Lung (tissue), 11 donors: ENCODE measurements at regions not wholly inside any gene's neighbourhood (a gene's known extent, or its start where the extent isn't known, plus 50 kb on each side); places are given as distances from the start of the nearest gene placed in this dataset.

ENCODE experiments used
- ATAC-seq: fragments of 200-7000 bp; cut with Tn5 transposase; one replicate; pipeline ENCODE4 v1.9.1; 2020; ENCODE audit warnings: moderate number of reproducible peaks; ENCODE audit not compliant: insufficient read depth, low FRiP score
- DNase-seq, 3 donors: peaks; one replicate each; pipeline ENCODE4 v3.0.0-alpha.2; 2013 to 2017
- H3K27ac ChIP-seq, 2 donors: one replicate each; pipeline ENCODE4 v1.5.1; 2013; ENCODE audit warnings: mild to moderate bottlenecking in 2 of 2, moderate library complexity in 2 of 2, control low read depth in 1 of 2, inconsistent platforms in 1 of 2, low read depth in 1 of 2, low read length in 1 of 2
- H3K27me3 ChIP-seq, 3 donors: one replicate each; pipeline ENCODE4 v1.5.1; 2013; ENCODE audit warnings: low read length in 2 of 3; ENCODE audit not compliant: control insufficient read depth in 3 of 3, insufficient read depth in 3 of 3
- H3K36me3 ChIP-seq, 4 donors: one replicate each; pipeline ENCODE4 v1.5.1; 2013; ENCODE audit warnings: low read length in 4 of 4, mild to moderate bottlenecking in 1 of 4, moderate library complexity in 1 of 4; ENCODE audit not compliant: control insufficient read depth in 4 of 4, insufficient read depth in 4 of 4
- H3K4me1 ChIP-seq, 5 donors: one replicate each; pipeline ENCODE4 v1.5.1; 2013; ENCODE audit warnings: low read length in 5 of 5, mild to moderate bottlenecking in 2 of 5, moderate library complexity in 1 of 5; ENCODE audit not compliant: control insufficient read depth in 5 of 5, insufficient read depth in 5 of 5
- H3K4me3 ChIP-seq: one replicate; pipeline ENCODE4 v1.5.1; 2013; ENCODE audit warnings: mild to moderate bottlenecking, control low read depth, moderate library complexity
- H3K9ac ChIP-seq, 2 donors: one replicate each; pipeline ENCODE4 v1.5.1; 2013; ENCODE audit warnings: low read length in 2 of 2, control low read depth in 1 of 2; ENCODE audit not compliant: insufficient read depth in 1 of 2
- H3K9me3 ChIP-seq, 4 donors: one replicate each; pipeline ENCODE4 v1.5.1; 2013; ENCODE audit warnings: low read length in 3 of 4, mild to moderate bottlenecking in 1 of 4, moderate library complexity in 1 of 4; ENCODE audit not compliant: control insufficient read depth in 4 of 4, insufficient read depth in 3 of 4
- WGBS, 2 donors: extraction: QIAGEN DNeasy Blood & Tissue Kit; methylation state at CpG; one replicate each; pipeline ENCODE4 v1.1.7; 2013; 5-methylcytosine and 5-hydroxymethylcytosine counted together
- TF ChIP-seq, protein P1 (sequence below): IDR thresholded peaks from 2 replicates; pipeline ENCODE4 v1.5.1; 2012; ENCODE audit warnings: mild to moderate bottlenecking; ENCODE audit errors: control extremely low read depth, extremely low read depth
- donor health status: control.
- donor health status: control.
- donor health status: Bipolar disorder and iron deficiency.
- donor health status: healthy.
- donor health status: DM: yes; HTN: yes; CAD: no.

DNA sequence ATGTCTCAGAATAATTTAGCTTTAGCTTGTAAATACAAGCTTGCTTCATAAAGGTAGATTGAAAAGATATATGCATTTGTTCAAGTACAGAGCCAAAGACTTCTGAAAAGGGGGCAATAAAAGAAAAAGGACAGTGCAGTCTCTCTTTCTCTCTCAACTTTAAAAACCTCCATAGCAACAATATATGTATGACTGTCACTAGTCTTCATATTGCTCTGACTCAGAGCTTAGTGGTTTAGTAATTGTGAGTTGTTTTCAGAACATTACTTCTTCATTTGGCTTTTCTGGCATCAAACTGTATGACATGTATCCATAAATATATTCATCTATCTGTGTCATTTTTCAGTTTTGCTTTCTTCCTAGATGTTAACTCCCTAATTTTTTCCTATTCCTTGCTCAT is 194.6 kb upstream of the KIF2A start:
- peaks cover 0 to 5% (median 0%) of the 10 kb centered on the region in 4 donors for H3K9me3 ChIP-seq
- H3K4me1 ChIP-seq, result peaks cover 0 to 3% (median 0%) of the 10 kb centered on the region in 5 donors
- H3K4me3 ChIP-seq, result no peak overlapping the region

DNA sequence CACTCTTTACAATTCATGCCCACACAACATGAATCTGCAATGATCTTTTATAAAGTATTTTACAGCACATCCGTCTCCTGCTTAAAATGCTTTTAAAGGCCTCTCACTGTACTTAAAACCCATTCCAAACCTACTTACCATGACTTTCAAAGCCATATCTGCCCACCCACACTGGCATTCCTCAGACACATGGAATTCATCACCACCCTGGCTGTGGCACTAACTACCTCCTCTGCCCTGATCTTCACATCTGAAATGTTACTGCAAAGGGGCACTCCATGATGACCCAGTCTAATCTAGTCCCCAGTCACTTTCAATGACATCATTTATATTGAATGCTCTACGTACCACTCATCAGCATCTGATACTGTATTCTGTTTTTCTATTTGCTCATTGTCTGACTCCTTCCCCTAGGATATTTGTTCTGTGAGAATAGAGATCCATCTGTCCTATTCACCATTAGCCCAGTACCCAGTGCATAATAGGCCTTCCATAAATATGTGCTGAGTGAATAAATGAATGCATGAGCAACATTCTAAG is 193.2 kb upstream of the KIF2A start:
- ATAC-seq, result no peak
- Histone ChIP-seq H3K27me3 (peaks cover 0 to 3% (median 0%) of the 10 kb centered on the region in 3 donors), H3K27ac (no peak overlapping the region), H3K9me3 (no peaks in the 10 kb centered on the region), H3K4me3 (no peak overlapping the region), H3K36me3 (no peaks in the 10 kb centered on the region), H3K9ac (no peak overlapping the region), H3K4me1 (peaks cover 0 to 3% (median 0%) of the 10 kb centered on the region in 5 donors)
- no peak for DNase-seq
- TF ChIP-seq, protein P1, sequence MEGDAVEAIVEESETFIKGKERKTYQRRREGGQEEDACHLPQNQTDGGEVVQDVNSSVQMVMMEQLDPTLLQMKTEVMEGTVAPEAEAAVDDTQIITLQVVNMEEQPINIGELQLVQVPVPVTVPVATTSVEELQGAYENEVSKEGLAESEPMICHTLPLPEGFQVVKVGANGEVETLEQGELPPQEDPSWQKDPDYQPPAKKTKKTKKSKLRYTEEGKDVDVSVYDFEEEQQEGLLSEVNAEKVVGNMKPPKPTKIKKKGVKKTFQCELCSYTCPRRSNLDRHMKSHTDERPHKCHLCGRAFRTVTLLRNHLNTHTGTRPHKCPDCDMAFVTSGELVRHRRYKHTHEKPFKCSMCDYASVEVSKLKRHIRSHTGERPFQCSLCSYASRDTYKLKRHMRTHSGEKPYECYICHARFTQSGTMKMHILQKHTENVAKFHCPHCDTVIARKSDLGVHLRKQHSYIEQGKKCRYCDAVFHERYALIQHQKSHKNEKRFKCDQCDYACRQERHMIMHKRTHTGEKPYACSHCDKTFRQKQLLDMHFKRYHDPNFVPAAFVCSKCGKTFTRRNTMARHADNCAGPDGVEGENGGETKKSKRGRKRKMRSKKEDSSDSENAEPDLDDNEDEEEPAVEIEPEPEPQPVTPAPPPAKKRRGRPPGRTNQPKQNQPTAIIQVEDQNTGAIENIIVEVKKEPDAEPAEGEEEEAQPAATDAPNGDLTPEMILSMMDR, result no peak
- WGBS, 2 donors, result 81 to 89% methylated on average over 2 of the region's 2 CpGs

More for the DNA sequence above, 194.6 kb upstream of the KIF2A start:
- TF ChIP-seq, protein P1, result no peak
- Histone ChIP-seq H3K27ac (no peak overlapping the region), H3K27me3 (peaks cover 0 to 2% (median 0%) of the 10 kb centered on the region in 3 donors), H3K36me3 (no peaks in the 10 kb centered on the region), H3K9ac (no peak overlapping the region)
- DNase-seq (no peak), ATAC-seq (no peak)

DNA sequence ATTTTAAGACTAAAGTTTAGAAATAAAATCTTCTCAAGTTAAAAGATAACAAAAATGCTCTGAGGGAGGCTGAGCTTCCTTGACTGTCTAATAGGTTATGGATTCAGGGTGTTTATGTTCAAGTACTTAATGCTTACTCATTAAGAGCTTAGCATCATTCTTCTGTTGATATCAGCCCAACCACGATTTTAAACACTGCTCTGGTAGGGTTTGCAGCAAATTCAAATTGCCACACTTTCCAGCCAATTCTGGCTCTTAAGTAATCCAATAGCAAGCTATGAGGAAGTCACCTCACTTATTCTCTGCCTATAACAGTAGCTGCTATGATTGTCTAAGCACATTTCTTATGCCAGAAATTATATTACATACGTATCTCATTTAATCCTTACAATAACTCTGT is 191.0 kb upstream of the KIF2A start:
- TF ChIP-seq, protein P1, result no peak

DNA sequence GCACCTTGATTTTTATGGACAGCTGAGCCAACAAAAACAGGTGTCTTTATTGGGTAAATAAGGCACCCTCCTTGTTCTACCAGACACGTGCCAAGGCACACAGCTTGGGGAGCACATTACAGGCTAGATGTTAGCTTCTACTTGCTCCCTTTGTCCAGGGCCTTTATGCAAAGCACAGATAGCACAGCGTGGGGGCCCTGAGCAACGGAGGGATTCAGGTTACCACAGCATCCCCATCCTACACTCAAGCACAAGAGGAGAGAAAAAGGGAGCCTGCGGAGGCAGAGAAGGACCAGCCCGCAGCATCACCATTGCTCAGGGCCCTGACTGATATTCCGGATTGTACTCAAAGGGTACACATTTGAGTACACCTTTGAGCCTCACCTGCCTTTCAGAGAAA is 181.7 kb upstream of the KIF2A start:
- Histone ChIP-seq H3K27ac (no peak overlapping the region), H3K36me3 (no peaks in the 10 kb centered on the region), H3K9ac (no peak overlapping the region), H3K27me3 (no peaks in the 10 kb centered on the region), H3K4me3 (no peak overlapping the region), H3K4me1 (no peaks in the 10 kb centered on the region), H3K9me3 (no peaks in the 10 kb centered on the region)
- DNase-seq (no peak), ATAC-seq (no peak)
- TF ChIP-seq, protein P1, result no peak
- WGBS, 2 donors, result 80 to 88% methylated on average over 6 of the region's 6 CpGs

More for the DNA sequence above, 191.0 kb upstream of the KIF2A start:
- no peak for DNase-seq
- no peak overlapping the region for H3K27ac ChIP-seq
- H3K9me3 ChIP-seq, result no peaks in the 10 kb centered on the region
- no peaks in the 10 kb centered on the region for H3K36me3 ChIP-seq
- peaks cover 0 to 3% (median 0%) of the 10 kb centered on the region in 3 donors for H3K27me3 ChIP-seq
- no peak for ATAC-seq
- H3K4me3 ChIP-seq, result no peak overlapping the region
- 57 to 73% methylated on average over 2 of the region's 2 CpGs for WGBS, 2 donors
- no peak overlapping the region for H3K9ac ChIP-seq
- H3K4me1 ChIP-seq, result peaks cover 0 to 3% (median 0%) of the 10 kb centered on the region in 5 donors
